ENCODE measurements at regions not wholly inside any gene's neighbourhood (a gene's known extent, or its start where the extent isn't known, plus 50 kb on each side); places are given as distances from the start of the nearest gene placed in this dataset.
"Not testable (repeated sequence)": the region's sequence is repeated elsewhere in the genome, so short reads cannot be mapped to it uniquely, and the experiment has no call there.

DNA sequence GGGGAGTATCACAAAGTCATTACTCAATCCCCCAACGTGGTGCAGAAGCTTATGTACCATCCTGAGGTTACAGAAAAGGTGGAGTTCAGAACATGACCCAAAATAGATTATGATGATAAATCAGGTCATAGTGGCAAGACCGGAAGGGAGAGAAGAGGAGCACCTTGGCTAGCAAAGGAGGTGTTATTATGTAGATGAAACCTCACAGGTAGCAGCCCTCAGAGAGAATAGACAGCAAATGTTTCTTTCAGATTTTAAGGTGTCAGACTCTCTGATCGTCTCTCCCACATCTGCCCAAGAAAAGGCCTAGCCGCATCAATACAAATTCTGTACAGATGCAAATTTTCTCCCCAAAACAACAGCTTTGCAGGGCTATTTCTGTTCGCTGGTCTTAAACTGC, 88.3 kb upstream of the SEMA3D start:
- H3K27ac ChIP-seq, result no peak overlapping the region
- TF ChIP-seq CTCF (conservative IDR thresholded peaks at IDR 0.05), result no peak

GRCh38 chr7:85274454-85274853, 87.6 kb upstream of the SEMA3D start:
- no peak for TF ChIP-seq CTCF (conservative IDR thresholded peaks at IDR 0.05)
- H3K27ac ChIP-seq, result no peak overlapping the region

DNA sequence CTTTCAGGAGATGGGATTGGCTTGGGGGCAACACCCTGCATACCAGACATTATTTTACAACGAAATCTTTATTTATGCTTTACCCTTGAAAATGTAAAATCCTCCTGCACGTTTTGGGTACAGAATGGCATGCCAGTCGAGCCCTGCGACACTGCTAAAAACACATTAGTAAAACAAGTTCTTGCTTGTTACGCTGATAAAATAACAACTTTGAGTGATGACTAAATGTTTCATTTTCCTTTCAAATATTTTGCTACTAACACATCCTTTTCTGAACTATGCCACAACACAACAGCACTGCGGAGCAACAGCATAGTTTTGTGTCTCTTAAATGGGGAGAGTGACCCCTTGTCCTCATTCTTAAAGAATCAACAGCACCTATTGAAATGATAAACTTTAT, 76.0 kb upstream of the SEMA3D start:
- no peak for TF ChIP-seq CTCF (conservative IDR thresholded peaks at IDR 0.05)
- H3K27ac ChIP-seq, result no peak overlapping the region

GRCh38 chr7:85261336-85261735, 74.5 kb upstream of the SEMA3D start:
- no peak overlapping the region for H3K27ac ChIP-seq
- no peak for TF ChIP-seq CTCF (conservative IDR thresholded peaks at IDR 0.05)

- H3K27ac ChIP-seq, result not testable (repeated sequence)
Measured at GRCh38 chr7:85249787-85250186, 62.9 kb upstream of the SEMA3D start.

DNA sequence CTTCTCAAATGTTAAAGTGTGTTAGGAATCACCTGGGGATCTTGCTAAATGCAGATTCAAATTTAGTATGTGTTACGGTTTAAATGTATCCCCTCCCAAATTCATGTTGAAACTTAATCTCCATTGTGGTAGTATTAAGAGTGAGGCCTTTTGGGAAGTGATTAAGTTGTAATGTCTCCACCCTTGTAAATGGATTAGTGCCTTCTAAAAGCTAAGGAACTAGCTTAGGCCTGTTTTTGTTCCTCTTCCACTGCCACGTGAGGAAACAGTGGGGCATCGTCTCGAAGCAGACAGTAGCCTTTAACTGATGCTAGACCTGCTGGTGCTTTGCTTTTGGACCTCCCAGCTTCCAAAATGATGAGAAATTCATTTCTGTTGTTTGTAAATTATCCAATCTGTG, 52.3 kb upstream of the SEMA3D start:
- no peak for TF ChIP-seq CTCF (conservative IDR thresholded peaks at IDR 0.05)
- H3K27ac ChIP-seq, result no peak overlapping the region

DNA sequence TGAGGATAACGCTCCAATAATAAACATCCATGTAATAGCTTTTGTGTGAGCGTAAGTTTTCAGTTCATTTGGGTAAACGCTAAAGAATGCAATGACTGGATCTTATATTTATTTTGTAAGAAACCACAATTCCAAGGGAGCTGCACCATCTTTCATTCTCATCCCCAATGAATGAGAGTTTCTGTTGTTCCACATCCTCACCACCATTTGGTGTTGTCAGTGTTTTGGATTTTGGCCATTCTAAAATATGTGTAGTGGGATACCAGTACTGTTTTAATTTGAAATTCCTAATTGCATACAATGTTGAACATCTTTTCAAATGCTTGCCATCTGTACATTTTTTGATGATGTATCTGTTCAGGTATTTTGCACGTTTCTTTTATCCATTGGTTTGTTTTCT, 50.9 kb upstream of the SEMA3D start:
- TF ChIP-seq CTCF (conservative IDR thresholded peaks at IDR 0.05), result no peak
- H3K27ac ChIP-seq, result no peak overlapping the region
